HepG2 (cell line): ENCODE measurements at regions not wholly inside any gene's neighbourhood (a gene's known extent, or its start where the extent isn't known, plus 50 kb on each side); places are given as distances from the start of the nearest gene placed in this dataset.

Experiments
- CTCF ChIP-seq: sonication (generic); formaldehyde crosslinking; IDR thresholded peaks from 2 replicates; pipeline ENCODE4 v1.5.0; 2020; ENCODE audit warnings: mild to moderate bottlenecking, missing genetic modification reagents, moderate library complexity
- HMGXB3 ChIP-seq: sonication (generic); formaldehyde crosslinking; IDR thresholded peaks from 2 replicates; pipeline ENCODE4 v1.4.0; 2020; ENCODE audit warnings: missing genetic modification reagents, borderline replicate concordance
- POLR2A ChIP-seq, 2 experiments: IDR thresholded peaks; 2 replicates each; pipeline ENCODE4 v1.6.1; 2011; ENCODE audit warnings: low read depth in 2 of 2, low read length in 2 of 2, mild to moderate bottlenecking in 1 of 2, moderate library complexity in 1 of 2; ENCODE audit not compliant: insufficient read depth in 1 of 2
- ZBTB43 ChIP-seq: sonication (generic); formaldehyde crosslinking; conservative IDR thresholded peaks from 2 replicates; pipeline ENCODE4 v1.4.0; 2020; ENCODE audit warnings: missing genetic modification reagents
- ZNF75D ChIP-seq: sonication (generic); formaldehyde crosslinking; IDR thresholded peaks from 2 replicates; pipeline ENCODE4 v1.8.1; 2023; ENCODE audit warnings: missing genetic modification reagents, mild to moderate bottlenecking, borderline replicate concordance

- TF ChIP-seq ZBTB43 (no peak), HMGXB3 (no peak), CTCF (CRISPR knock-in tag) (no peak), POLR2A (IDR thresholded peaks at IDR 0.05; ENCODE audit: insufficient read depth in 1 of 2, low read depth in 2 of 2, low read length in 2 of 2) (no peak), ZNF75D (no peak)
Measured at GRCh38 chr16:48824271-48824670, 214.3 kb upstream of the N4BP1 start.
